ENCODE measurements at regions not wholly inside any gene's neighbourhood (a gene's known extent, or its start where the extent isn't known, plus 50 kb on each side); places are given as distances from the start of the nearest gene placed in this dataset.
"Not testable (repeated sequence)": the region's sequence is repeated elsewhere in the genome, so short reads cannot be mapped to it uniquely, and the experiment has no call there.

DNA sequence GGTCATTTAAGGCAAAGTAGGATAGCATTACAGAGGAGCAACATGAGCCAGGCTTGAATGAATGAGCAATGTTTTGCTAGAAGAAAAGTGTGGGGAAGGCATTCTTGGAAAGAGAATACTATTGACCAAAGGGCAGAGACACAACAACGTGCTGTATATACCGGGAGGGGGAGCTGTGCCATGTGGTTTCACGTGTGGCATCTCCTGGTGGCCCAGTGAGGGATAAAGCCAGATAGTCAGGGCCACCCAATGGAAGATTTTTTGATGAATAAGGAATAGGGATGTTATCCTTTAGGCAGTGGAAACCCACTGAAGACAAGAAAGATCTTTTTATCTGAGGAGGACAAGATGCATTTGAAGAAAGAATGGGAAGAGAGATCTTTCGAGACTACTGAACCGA lies 90.2 kb downstream of the ATP6V0E2 start:
- H3K27ac ChIP-seq; H3K36me3 ChIP-seq (ENCODE audit: insufficient read depth in 1 of 2, low read depth in 1 of 2); H3K9me3 ChIP-seq; H3K4me3 ChIP-seq; intact Hi-C loops (cut with DNase I); H3K4me1 ChIP-seq; DNase-seq; H3K27me3 ChIP-seq (ENCODE audit: insufficient read depth in 3 of 3, low read length in 2 of 3); ATAC-seq: not testable (repeated sequence)
- WGBS, 3 donors, result 73 to 80% (median 77%) methylated on average over 3 to 4 of the region's 5 CpGs

DNA sequence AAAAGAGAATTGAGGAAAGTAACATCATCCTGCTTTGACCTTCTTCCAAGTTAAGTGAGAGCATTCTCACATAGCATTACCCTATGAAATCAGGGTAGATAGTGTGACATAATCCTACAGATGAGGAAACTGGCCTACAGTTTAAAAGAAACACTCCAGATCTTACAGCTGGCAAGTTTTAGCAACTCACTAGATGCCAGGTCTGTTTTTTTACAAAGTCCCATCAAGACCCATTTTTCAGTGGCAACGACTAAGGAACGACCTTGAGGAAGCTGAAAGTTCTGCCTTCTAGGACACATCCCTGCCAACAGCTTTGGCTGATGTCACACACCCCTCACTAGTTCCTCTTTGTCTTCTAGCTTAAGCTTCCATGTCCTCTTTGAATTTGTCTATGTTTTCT lies 92.7 kb downstream of the ATP6V0E2 start:
- H3K9me3 ChIP-seq; H3K4me1 ChIP-seq; H3K27ac ChIP-seq; H3K36me3 ChIP-seq (ENCODE audit: insufficient read depth in 1 of 2, low read depth in 1 of 2); DNase-seq; H3K27me3 ChIP-seq (ENCODE audit: insufficient read depth in 3 of 3, low read length in 2 of 3); intact Hi-C loops (cut with DNase I); H3K4me3 ChIP-seq; ATAC-seq: not testable (repeated sequence)
- WGBS, 3 donors, result 66 to 85% (median 68%) methylated on average over 2 of the region's 2 CpGs

DNA sequence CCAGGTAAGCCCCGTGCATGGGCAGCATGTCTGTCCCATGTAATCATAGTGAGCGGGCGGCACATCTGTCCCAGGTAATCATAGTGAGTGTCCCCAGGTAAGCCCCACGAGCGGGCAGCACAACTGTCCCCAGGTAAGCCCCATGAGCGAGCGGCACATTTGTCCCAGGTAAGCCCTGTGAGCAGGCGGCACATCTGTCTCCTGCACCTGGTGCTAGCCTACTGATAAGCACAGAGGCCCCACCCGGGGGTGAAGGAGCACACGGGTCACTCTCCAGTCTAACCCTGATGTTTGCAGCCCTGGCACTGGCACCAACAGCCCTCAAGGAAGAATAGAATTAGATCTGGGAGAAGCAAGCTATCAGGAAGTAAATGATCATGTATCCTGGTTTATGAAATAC lies 99.2 kb downstream of the ATP6V0E2 start:
- H3K4me3 ChIP-seq; DNase-seq; H3K27me3 ChIP-seq (ENCODE audit: insufficient read depth in 3 of 3, low read length in 2 of 3); ATAC-seq; intact Hi-C loops (cut with DNase I); H3K4me1 ChIP-seq; H3K27ac ChIP-seq; H3K9me3 ChIP-seq; H3K36me3 ChIP-seq (ENCODE audit: insufficient read depth in 1 of 2, low read depth in 1 of 2): not testable (repeated sequence)
- WGBS, 3 donors, result 86 to 92% (median 88%) methylated on average over 8 to 10 of the region's 10 CpGs

DNA sequence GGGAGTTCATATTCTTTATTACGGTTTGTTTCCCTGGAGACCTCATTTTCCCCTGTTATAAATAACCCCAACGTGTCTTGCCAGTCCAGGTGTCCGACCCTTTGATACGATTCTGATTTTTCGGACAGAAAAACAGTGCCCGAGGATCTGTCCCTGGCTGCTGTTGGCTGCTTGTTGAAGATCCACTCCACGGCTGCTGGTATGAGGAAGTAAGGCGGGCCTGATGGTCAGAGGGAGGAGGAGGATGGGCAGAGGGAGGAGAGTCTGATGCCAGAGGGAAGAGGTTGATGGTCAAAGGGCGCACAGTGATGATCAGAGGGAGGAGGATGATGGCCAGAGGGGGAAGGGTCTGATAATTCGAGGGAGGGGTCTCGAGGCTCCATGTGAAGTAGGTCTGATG lies 99.9 kb downstream of the ATP6V0E2 start:
- H3K9me3 ChIP-seq; H3K27ac ChIP-seq; H3K36me3 ChIP-seq (ENCODE audit: insufficient read depth in 1 of 2, low read depth in 1 of 2); DNase-seq; ATAC-seq; H3K4me1 ChIP-seq; H3K27me3 ChIP-seq (ENCODE audit: insufficient read depth in 3 of 3, low read length in 2 of 3); intact Hi-C loops (cut with DNase I); H3K4me3 ChIP-seq: not testable (repeated sequence)
- WGBS, 3 donors, result 60 to 88% (median 71%) methylated on average over 5 to 6 of the region's 11 CpGs

DNA sequence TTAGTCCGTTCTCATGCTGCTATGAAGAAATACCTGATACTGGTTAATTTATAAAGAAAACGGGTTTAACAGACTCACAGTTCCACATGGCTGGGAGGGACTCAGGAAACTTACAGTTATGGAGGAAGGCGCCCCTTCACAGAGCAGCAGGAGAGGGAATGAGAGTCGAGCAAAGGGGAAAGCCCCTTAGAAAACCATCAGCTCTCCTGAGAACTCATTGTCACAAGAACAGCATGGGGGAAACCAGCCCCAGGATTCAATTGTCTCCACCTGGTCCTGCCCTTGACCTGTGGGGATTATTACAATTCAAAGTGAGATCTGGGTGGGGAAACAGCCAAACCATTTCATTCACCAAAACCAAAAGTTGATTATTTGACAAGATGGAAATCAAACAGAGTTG lies 101.8 kb downstream of the ATP6V0E2 start:
- DNase-seq; H3K27ac ChIP-seq; H3K4me3 ChIP-seq; ATAC-seq; H3K27me3 ChIP-seq (ENCODE audit: insufficient read depth in 3 of 3, low read length in 2 of 3); H3K4me1 ChIP-seq; H3K9me3 ChIP-seq; intact Hi-C loops (cut with DNase I); H3K36me3 ChIP-seq (ENCODE audit: insufficient read depth in 1 of 2, low read depth in 1 of 2): not testable (repeated sequence)
- WGBS, 3 donors, result 35 to 42% (median 37%) methylated on average over 4 of the region's 4 CpGs

DNA sequence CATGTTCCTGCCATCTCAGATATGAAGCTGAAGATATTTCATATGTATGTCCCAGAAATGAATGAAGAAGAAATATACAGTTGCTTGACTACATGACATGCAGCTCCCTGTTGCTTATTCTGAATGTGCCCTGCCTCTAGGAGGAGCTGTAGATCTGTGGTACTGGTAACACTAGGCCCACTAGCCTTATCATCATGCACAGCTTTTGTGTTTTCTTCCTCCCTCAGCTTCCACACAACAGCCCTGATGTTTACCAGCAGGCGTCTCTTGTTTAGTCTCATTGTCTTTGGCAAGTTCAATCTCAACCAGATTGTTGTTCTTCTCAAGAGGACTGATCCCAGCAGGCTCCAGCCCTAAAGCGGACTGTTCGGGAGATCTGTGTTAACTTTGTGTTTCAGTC lies 104.8 kb downstream of the ATP6V0E2 start:
- H3K4me1 ChIP-seq; H3K27me3 ChIP-seq (ENCODE audit: insufficient read depth in 3 of 3, low read length in 2 of 3); ATAC-seq; intact Hi-C loops (cut with DNase I); H3K27ac ChIP-seq; H3K36me3 ChIP-seq (ENCODE audit: insufficient read depth in 1 of 2, low read depth in 1 of 2); DNase-seq; H3K4me3 ChIP-seq; H3K9me3 ChIP-seq: not testable (repeated sequence)
- 78 to 87% (median 81%) methylated on average over 3 of the region's 3 CpGs for WGBS, 3 donors

DNA sequence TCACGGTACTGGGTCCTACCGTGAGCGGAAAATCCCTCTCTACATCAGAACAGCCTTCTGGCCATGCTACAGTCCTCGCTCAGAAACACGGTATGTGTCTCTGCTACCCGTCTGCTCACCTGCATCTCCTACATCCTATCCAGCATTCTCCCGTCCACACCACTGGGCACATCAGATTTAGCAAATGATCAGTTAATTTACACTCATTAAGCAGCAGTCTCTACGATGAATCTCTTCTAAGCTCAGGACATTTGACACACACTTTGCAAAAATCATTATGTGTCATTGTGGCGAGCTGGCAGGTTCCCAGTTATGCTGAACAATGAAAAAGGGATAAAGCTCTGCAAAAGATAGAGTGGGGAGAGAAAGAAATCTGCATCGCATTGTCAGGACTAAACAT lies 105.2 kb downstream of the ATP6V0E2 start:
- DNase-seq; H3K27me3 ChIP-seq (ENCODE audit: insufficient read depth in 3 of 3, low read length in 2 of 3); H3K9me3 ChIP-seq; ATAC-seq; H3K4me1 ChIP-seq; H3K36me3 ChIP-seq (ENCODE audit: insufficient read depth in 1 of 2, low read depth in 1 of 2); intact Hi-C loops (cut with DNase I); H3K27ac ChIP-seq; H3K4me3 ChIP-seq: not testable (repeated sequence)
- 72 to 88% (median 80%) methylated on average over 7 to 10 of the region's 10 CpGs for WGBS, 3 donors

DNA sequence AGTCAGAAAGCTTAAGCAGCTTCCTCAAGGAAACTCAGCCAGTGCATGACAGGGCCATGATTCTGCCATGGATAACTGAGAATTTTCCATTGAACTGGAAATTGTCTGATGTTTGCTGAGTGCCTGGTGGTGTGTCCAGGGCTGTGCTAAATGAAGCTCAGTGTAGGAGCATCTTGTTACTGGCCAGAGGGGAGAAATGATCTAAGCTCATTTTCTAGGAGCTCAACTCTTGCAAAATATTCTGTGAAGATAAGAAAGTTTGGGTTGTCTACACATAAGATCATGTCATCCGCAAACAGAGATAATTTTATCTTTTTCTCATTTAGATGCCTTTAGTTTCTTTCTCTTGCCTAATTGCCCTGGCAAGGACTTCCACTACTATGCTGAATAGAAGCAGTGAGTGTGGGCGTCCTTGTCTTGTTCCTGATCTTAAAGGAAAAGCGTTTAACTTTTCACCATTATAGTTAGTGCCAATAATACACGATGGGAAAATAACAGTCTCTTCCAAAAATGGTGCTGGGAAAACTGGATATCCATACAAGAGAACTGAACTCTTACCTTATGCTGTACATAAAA lies 108.9 kb downstream of the ATP6V0E2 start:
- H3K27ac ChIP-seq; H3K27me3 ChIP-seq (ENCODE audit: insufficient read depth in 3 of 3, low read length in 2 of 3); H3K9me3 ChIP-seq; DNase-seq; ATAC-seq; H3K4me3 ChIP-seq; intact Hi-C loops (cut with DNase I); H3K4me1 ChIP-seq; H3K36me3 ChIP-seq (ENCODE audit: insufficient read depth in 1 of 2, low read depth in 1 of 2): not testable (repeated sequence)
- 60 to 73% (median 66%) methylated on average over 4 of the region's 4 CpGs for WGBS, 3 donors

DNA sequence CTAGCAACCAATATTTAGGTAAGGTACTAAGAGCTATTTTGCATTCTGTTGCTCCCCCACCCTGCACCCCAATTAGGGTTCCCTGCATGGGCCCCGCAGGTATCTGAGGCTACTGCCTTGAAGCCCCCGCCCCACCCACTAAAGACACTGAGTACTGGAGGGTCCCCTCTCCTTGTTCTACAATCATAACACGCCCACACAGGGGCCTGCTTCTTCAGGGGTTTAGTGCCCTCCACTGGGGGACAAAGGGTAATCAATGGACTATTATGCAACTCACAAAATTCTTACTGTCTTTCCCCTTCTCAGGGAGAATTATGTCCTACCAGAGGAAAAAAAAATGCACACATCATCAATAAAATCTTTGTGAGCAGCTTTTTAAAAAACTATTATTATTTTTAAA lies 113.1 kb downstream of the ATP6V0E2 start:
- H3K27ac ChIP-seq; DNase-seq; H3K9me3 ChIP-seq; H3K27me3 ChIP-seq (ENCODE audit: insufficient read depth in 3 of 3, low read length in 2 of 3); ATAC-seq; intact Hi-C loops (cut with DNase I); H3K36me3 ChIP-seq (ENCODE audit: insufficient read depth in 1 of 2, low read depth in 1 of 2); H3K4me3 ChIP-seq; H3K4me1 ChIP-seq: not testable (repeated sequence)
- no CpG with 5 or more reads among the region's 3 CpGs for WGBS, 3 donors

DNA sequence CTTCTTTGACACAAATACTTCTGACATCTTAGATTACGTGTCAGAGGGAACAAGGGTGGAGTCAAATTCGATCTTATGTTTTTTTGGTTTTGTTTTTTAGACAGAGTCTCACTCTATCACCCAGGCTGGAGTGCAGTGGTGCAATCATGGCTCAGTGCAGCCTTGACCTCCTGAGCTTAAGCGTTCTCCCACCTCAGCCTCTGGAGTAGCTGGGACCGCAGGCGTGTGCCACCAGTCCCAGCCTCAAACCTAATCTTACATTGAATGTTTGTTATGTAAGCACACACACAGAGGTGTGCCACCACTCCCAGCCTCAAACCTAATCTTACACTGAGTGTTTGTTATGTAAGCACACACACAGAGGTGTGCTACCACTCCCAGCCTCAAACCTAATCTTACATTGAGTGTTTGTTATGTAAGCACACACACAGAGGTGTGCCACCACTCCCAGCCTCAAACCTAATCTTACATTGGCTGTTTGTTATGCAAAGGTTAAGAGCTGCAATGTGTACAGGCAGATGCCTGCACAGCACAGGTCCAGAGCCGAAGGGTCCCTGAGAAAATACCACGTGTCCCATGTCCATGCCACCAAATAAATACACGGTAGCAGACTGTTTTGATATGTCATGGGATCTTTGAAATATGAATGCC lies 118.0 kb downstream of the ATP6V0E2 start:
- H3K4me3 ChIP-seq; ATAC-seq; H3K27me3 ChIP-seq (ENCODE audit: insufficient read depth in 3 of 3, low read length in 2 of 3); H3K9me3 ChIP-seq; H3K4me1 ChIP-seq; DNase-seq; H3K36me3 ChIP-seq (ENCODE audit: insufficient read depth in 1 of 2, low read depth in 1 of 2); H3K27ac ChIP-seq; intact Hi-C loops (cut with DNase I): not testable (repeated sequence)
- WGBS, 3 donors, result 72 to 90% (median 86%) methylated on average over 8 of the region's 8 CpGs

DNA sequence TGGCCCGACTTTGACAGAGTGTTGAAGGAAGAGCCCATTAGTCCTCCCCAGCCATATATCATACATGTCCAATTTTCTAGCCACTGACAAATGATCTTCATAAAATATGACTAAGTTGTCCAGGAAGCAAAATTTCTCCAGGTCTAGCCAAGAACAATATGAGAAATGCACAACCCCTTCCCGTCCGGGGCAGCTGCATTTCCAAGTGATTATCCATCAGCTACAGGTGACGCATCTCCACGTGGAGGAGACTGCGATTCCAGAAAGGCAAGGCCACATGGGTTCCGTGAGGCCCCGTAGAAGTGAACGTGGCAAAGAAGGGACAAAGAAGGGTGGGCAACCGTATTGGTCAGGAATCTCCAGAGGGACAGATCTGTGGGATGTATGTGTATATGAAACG lies 118.6 kb downstream of the ATP6V0E2 start:
- H3K4me1 ChIP-seq; H3K9me3 ChIP-seq; ATAC-seq; H3K27ac ChIP-seq; H3K27me3 ChIP-seq (ENCODE audit: insufficient read depth in 3 of 3, low read length in 2 of 3); H3K36me3 ChIP-seq (ENCODE audit: insufficient read depth in 1 of 2, low read depth in 1 of 2); DNase-seq; intact Hi-C loops (cut with DNase I); H3K4me3 ChIP-seq: not testable (repeated sequence)
- WGBS, 3 donors, result 86 to 87% (median 86%) methylated on average over 11 of the region's 11 CpGs

Measured in psoas muscle (tissue), 7 donors.